UCSD-AML1 (cell line): ENCODE measurements at regions not wholly inside any gene's neighbourhood (a gene's known extent, or its start where the extent isn't known, plus 50 kb on each side); places are given as distances from the start of the nearest gene placed in this dataset.
"Not testable (repeated sequence)": the region's sequence is repeated elsewhere in the genome, so short reads cannot be mapped to it uniquely, and the experiment has no call there.

ENCODE experiments used
- DNase-seq: peaks from one replicate; lab custom pipeline; 2025; ENCODE audit not compliant: unreplicated experiment; lab: John Stamatoyannopoulos, UW

GRCh38 chr13:79935121-79935520 lies 405.8 kb downstream of the SPRY2 start:
- DNase-seq = no peak

- no peak for DNase-seq
These were observed 407.5 kb downstream of the SPRY2 start for GRCh38 chr13:79933389-79933788.

- no peak for DNase-seq
These were observed 408.4 kb downstream of the SPRY2 start for GRCh38 chr13:79932556-79932955.

GRCh38 chr13:79923973-79924556 lies 416.9 kb downstream of the SPRY2 start:
- DNase-seq = not testable (repeated sequence)

GRCh38 chr13:79919091-79919490 lies 421.8 kb downstream of the SPRY2 start:
- no peak for DNase-seq

- no peak for DNase-seq
These were observed 422.3 kb downstream of the SPRY2 start for GRCh38 chr13:79918620-79919019.

- no peak for DNase-seq
These were observed 423.3 kb downstream of the SPRY2 start for GRCh38 chr13:79917628-79918027.

- no peak for DNase-seq
These were observed 425.7 kb downstream of the SPRY2 start for GRCh38 chr13:79915114-79915811.

GRCh38 chr13:79913141-79913827 lies 427.6 kb downstream of the SPRY2 start:
- DNase-seq = no peak

GRCh38 chr13:79912403-79912802 lies 428.5 kb downstream of the SPRY2 start:
- DNase-seq = no peak

GRCh38 chr13:79910875-79911540 lies 429.9 kb downstream of the SPRY2 start:
- no peak for DNase-seq

GRCh38 chr13:79909644-79910043 lies 428.7 kb downstream of the NDFIP2 start:
- no peak for DNase-seq

- no peak for DNase-seq
These were observed 427.4 kb downstream of the NDFIP2 start for GRCh38 chr13:79908381-79908780.

- no peak for DNase-seq
These were observed 426.6 kb downstream of the NDFIP2 start for GRCh38 chr13:79907527-79907926.

- no peak for DNase-seq
These were observed 425.4 kb downstream of the NDFIP2 start for GRCh38 chr13:79906345-79906744.

GRCh38 chr13:79905018-79905417 lies 424.1 kb downstream of the NDFIP2 start:
- no peak for DNase-seq

GRCh38 chr13:79904581-79904980 lies 423.6 kb downstream of the NDFIP2 start:
- DNase-seq = no peak

GRCh38 chr13:79901336-79901735 lies 420.4 kb downstream of the NDFIP2 start:
- DNase-seq = no peak

- no peak for DNase-seq
These were observed 419.4 kb downstream of the NDFIP2 start for GRCh38 chr13:79900356-79900755.

- no peak for DNase-seq
These were observed 418.0 kb downstream of the NDFIP2 start for GRCh38 chr13:79898996-79899395.

GRCh38 chr13:79898202-79898826 lies 417.4 kb downstream of the NDFIP2 start:
- no peak for DNase-seq
